HG03521 (cell line): ENCODE measurements at regions not wholly inside any gene's neighbourhood (a gene's known extent, or its start where the extent isn't known, plus 50 kb on each side); places are given as distances from the start of the nearest gene placed in this dataset.
"Not testable (repeated sequence)": the region's sequence is repeated elsewhere in the genome, so short reads cannot be mapped to it uniquely, and the experiment has no call there.

ENCODE experiments used
- ATAC-seq: cut with Tn5 transposase; IDR thresholded peaks from one replicate; pipeline ENCODE4 v1.9.1; 2021; ENCODE audit warnings: mild to moderate bottlenecking, moderate library complexity; ENCODE audit not compliant: unreplicated experiment

DNA sequence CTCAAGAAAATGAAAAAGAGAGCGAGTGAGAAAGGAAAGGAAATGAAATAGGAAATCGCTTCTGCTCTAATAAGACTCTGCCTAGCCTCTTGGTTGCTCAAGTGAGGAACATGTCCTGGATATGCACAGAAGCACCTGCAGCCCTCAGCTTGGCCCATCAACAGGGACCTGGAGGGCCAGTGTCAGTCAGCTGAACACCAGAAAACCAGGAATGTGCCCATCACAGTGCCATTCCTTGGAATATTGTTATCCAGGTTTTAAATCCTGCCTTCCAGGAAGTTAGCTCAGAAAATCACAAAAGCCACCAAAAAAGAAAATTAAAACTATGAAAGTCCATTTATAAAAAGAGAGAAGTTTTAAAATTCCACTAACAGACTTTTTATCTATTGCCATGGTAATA is 173.4 kb upstream of the TPM1 start:
- no peak for ATAC-seq

DNA sequence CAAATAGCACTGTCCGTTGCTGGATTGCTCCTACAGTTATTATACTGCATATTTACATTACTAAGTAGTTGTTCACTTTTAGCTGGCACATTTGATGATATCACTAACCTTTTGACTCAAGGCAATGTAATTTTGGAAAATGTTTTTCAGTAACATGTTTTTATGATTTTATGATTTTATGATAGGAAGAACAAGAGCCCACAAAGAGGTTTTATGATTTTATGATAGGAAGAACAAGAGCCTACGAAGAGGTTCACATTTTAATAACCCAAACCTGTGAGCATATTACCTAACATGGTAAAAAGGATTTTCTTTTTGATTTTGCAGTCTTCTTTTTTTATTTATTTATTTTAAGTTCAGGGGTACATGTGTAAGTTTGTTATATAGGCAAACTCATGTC is 172.3 kb upstream of the TPM1 start:
- no peak for ATAC-seq

GRCh38 chr15:62870701-62871100 is 171.8 kb upstream of the TPM1 start:
- ATAC-seq, result not testable (repeated sequence)

GRCh38 chr15:62873203-62873602 is 169.3 kb upstream of the TPM1 start:
- no peak for ATAC-seq

DNA sequence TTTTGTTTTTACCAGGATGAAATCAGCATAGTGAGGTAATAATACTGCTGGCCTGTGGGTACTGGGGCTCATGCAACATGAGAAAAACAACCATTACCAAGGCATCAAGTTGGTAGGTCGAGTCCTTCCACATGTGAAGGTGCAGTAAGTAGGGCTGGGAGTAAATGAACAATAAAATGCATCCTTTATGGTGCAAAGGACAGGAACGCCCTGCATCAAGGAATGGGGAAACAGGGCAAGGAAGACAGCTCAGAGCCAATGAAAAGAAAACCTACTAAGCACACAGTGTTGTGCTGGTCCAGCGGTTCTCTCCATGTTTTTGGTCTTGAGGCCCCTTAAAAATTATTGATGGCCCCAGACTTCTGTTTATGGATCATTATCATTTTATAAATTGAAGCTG is 168.5 kb upstream of the TPM1 start:
- ATAC-seq, result no peak

DNA sequence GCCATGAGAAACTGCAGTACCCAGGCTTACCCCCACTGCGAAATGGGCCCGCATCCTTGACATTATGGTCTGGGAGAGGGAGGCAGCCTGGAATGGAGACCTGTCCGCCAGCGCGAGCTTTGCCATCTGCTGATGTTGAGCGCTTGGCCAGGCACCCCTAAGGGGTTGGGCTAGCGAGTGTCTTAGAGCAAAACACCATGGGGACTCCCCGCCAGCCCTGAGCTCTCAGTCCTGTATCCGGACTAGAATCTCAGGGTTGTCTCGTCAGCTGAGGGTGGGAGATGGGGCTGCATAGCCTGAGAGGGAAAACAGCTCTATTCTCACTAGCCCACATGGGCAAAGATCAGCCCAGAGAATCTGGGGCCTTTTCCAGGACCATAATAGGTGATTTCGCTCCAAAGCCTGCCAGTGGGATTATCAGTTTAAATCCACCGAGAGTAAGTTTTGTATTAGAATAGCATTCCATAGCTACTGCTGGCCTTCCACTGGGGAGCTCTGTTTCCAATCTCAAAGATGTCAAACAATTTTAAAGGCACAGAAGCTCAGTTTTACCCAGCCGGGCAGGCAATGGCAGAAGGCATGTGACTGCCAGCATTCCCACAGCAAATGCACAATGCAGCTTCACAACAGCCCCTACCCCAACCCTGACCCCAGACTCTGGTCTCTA is 167.5 kb upstream of the TPM1 start:
- no peak for ATAC-seq

GRCh38 chr15:62875626-62876021 is 166.9 kb upstream of the TPM1 start:
- ATAC-seq, result no peak

DNA sequence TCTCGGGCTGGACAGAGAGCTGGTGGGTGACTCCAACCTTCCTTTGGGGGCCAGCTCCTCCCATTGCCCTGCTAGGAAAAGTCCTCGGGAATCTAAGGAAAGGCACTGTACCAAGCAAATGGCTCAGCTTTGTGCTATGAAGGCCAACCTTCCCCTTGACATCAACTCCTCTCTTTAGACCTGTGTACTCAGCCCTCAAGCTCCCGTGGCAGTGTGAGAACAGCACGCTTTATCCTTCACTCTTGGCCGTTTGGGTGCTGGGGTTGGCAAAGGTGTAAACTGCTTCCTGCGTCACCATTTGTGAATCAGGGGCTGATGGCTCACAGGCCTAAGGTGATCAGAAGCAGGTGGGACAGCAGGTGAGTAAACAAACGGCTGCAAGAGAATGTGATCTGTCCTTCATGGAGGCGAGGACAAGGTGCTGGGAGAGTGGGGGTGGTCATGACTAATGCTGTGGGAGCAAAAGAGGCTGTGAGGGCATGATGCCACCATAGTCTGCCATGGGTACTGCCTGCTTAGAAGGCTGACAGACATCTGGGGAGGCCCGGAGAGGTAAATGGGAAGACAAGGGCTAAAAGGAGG is 165.2 kb upstream of the TPM1 start:
- ATAC-seq, result no peak

- ATAC-seq, result no peak
Measured at GRCh38 chr15:62878070-62878469, 164.5 kb upstream of the TPM1 start.

- ATAC-seq, result no peak
Measured at GRCh38 chr15:62879770-62880169, 162.8 kb upstream of the TPM1 start.

GRCh38 chr15:62880278-62880677 is 162.3 kb upstream of the TPM1 start:
- ATAC-seq, result no peak

DNA sequence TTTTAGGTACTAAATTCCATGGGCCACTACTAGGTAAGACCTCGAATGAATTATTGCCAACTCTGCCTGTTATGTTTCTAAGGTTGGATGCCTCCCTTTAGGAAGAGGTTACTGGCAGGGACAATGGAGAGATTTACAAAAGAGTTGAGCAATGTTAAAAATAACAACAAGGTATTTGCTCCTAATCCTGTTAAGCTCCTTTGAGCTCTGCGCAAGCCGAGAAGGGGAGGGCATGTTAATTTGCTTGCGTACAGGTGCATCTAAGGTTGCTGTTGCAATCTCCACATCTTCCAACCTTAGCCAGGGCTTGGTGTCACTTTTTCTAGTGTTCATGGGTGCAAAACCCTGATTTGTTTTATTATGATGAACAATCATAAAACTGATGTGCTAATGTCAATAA is 161.5 kb upstream of the TPM1 start:
- ATAC-seq, result no peak

GRCh38 chr15:62883938-62884479 is 158.5 kb upstream of the TPM1 start:
- no peak for ATAC-seq

DNA sequence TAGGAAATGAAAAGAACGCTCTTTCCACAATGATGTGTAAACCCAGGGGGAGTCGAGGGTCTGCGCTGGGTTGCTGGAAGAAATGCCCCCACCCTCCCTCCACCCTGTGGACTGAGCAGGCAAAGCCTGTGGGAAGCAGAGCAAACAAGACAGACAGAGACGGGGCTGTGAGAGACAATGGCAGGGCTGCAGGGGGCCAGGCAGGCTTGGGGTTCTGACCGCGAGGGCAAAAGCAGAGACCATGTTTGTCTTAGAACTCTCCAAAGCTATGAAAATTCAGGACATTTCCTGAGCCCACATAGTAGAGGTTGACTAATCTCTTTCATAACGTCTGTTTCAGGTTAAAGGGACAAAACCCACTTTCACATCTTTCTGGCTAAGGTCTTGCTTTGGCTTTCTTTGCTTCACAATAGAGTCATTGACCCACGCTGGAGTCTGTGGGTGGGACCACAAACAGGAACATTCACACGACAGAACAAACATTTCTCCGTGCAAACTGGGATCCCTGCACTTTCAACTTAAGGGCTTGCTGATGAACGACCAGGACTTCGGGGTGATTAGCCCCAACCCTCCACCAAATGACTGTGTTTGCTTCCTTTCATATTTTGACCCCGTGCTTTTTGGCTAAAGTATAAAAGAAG is 156.0 kb upstream of the TPM1 start:
- ATAC-seq, result no peak

GRCh38 chr15:62887113-62887570 is 155.4 kb upstream of the TPM1 start:
- ATAC-seq, result no peak

DNA sequence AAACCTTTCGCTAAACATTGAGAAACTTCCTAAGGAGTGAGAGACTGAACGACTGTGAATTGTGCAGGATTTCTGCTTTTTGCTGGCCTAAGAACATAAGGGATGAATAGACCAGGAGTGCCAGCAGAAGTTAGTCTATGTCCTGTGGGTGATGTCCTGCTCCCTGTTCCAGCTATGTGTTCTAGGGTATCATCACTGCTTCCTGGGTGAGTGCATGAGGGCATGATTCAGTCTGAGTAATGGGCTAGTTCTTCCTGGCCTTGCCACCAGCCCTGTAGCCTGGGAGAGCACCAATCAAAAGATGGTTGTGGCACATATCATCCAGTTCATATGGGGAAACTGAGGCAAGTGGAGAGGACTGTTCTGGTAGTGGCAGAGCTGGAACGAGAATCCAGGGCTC is 153.9 kb upstream of the TPM1 start:
- no peak for ATAC-seq

DNA sequence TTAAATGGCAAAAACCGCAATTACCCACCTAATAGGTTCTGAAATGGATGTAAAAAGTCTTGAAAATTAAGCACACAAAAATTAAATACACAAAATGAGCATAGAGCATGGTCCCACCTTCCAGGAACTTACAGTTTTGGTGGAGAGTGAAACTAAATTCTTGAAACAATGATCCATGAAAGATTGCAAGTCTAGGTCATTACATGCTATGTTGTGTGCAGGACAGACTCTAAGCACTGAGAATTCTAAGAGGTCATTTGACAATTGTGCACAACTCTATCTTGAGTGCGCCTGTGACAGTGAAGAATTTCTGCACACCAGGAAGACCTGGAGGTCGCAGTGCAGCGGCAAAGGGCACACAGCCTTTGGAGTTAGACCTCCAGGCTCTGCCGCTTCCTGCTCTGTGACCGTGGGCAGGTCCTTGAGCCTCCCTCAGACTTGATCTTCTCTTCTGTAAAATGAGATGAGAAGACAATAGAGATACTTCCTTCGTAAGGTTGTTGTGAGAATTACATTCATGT is 153.3 kb upstream of the TPM1 start:
- ATAC-seq, result no peak

DNA sequence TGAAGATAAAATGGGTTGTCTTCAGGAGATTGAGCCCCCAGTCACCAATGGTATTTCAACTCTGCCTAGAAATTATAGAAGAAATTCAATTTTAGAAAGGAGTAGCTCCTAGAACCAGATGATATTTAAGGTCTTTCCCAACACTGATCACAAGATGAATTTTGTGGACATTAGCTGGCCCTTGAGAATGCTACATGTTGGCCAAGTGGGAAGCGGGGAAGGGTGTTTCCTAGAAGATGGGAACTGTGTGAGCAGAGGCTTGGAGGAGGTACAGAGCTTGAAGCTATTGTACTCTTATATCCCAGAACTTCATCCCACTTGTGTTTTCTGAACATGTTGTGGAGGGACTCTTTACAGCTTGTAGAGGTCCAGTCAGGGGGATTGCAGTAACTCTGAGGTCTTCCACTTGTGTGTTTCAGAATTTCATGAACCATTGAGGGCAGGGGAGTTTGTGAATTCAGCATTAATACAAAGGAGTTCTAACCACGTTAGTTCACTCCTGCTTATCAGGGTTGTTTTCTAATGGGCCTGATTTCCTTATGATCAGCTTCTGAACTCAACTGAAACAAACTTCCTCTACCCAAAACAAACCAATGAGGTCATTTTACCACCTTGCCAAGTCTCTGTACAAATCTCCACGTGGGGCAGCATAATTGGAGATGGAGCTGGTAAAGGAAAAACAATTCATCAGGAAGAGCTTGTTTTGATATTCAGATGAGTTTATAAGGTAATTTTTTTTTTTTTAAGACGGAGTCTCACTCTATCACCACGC is 152.6 kb upstream of the TPM1 start:
- ATAC-seq, result no peak

- no peak for ATAC-seq
Measured at GRCh38 chr15:62894322-62895085, 148.0 kb upstream of the TPM1 start.

- ATAC-seq, result no peak
Measured at GRCh38 chr15:62895139-62895866, 147.2 kb upstream of the TPM1 start.
